A673 (cell line): ENCODE measurements at regions not wholly inside any gene's neighbourhood (a gene's known extent, or its start where the extent isn't known, plus 50 kb on each side); places are given as distances from the start of the nearest gene placed in this dataset.

ENCODE experiments used
- EZH2 ChIP-seq: fragments of 200-600 bp; sonication (generic); IDR thresholded peaks from 2 replicates; pipeline ENCODE4 v1.6.1; 2017; ENCODE audit warnings: borderline replicate concordance, low read depth, mild to moderate bottlenecking, mixed read lengths, antibody characterized with exemption, low read length; ENCODE audit not compliant: poor library complexity, severe bottlenecking
- TF ChIP-seq, protein P1 (sequence below): fragments of 300-800, 200-600 bp; sonication (generic); conservative IDR thresholded peaks from 2 replicates; pipeline ENCODE4 v1.5.1; 2017; ENCODE audit warnings: low read depth, mild to moderate bottlenecking, antibody characterized with exemption, low read length, moderate library complexity, mixed read lengths

DNA sequence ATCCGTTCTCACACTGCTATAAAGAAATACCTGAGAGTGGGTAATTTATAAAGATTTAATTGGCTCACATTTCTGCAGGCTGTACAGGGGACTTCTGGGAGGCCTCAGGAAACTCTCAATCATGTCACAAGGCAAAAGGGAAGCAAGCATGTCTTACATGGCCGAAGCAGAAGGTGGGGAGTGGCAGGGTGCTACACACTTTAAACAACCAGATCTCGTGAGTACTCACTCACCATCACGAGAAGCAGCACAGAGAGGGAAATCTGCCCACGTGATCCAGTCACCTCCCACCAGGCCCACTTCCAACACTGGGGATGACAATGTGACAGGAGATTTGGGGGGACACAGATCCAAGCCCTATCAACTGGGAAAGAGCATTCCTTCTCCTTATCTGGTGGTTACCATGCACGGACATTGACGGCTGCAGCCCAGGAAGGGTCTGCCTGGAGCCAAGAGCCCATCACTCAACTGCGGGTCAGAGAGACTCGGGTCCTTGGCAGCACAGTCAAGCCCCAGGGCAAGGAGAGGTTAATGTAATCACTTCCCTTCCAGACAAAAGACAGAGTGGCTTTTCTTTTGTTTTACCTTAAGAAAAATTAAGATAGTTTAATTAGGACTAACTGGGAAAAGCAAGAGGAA, 112.3 kb upstream of the CST7 start:
- TF ChIP-seq, protein P1, sequence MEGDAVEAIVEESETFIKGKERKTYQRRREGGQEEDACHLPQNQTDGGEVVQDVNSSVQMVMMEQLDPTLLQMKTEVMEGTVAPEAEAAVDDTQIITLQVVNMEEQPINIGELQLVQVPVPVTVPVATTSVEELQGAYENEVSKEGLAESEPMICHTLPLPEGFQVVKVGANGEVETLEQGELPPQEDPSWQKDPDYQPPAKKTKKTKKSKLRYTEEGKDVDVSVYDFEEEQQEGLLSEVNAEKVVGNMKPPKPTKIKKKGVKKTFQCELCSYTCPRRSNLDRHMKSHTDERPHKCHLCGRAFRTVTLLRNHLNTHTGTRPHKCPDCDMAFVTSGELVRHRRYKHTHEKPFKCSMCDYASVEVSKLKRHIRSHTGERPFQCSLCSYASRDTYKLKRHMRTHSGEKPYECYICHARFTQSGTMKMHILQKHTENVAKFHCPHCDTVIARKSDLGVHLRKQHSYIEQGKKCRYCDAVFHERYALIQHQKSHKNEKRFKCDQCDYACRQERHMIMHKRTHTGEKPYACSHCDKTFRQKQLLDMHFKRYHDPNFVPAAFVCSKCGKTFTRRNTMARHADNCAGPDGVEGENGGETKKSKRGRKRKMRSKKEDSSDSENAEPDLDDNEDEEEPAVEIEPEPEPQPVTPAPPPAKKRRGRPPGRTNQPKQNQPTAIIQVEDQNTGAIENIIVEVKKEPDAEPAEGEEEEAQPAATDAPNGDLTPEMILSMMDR = no peak
- TF ChIP-seq EZH2 = no peak
